Prostate gland (tissue), 2 donors: ENCODE measurements at regions not wholly inside any gene's neighbourhood (a gene's known extent, or its start where the extent isn't known, plus 50 kb on each side); places are given as distances from the start of the nearest gene placed in this dataset.

Experiments used
- POLR2AphosphoS5 ChIP-seq: sonication (generic); formaldehyde crosslinking; IDR thresholded peaks from one replicate; pipeline ENCODE4 v1.6.1; 2017; ENCODE audit warnings: antibody characterized with exemption
- TF ChIP-seq, protein P1 (sequence below), 4 experiments: fragments of 200-600 bp in 2 of 4; fragments of 450-650 bp in 2 of 4; sonication (generic) in 2 of 4; IDR thresholded peaks; 1 replicate in 3 of 4; 2 replicates in 1 of 4; pipeline ENCODE4 v1.5.1; 2016 to 2019; ENCODE audit warnings: antibody characterized with exemption in 4 of 4, mild to moderate bottlenecking in 2 of 4, moderate library complexity in 2 of 4

- TF ChIP-seq, protein P1, sequence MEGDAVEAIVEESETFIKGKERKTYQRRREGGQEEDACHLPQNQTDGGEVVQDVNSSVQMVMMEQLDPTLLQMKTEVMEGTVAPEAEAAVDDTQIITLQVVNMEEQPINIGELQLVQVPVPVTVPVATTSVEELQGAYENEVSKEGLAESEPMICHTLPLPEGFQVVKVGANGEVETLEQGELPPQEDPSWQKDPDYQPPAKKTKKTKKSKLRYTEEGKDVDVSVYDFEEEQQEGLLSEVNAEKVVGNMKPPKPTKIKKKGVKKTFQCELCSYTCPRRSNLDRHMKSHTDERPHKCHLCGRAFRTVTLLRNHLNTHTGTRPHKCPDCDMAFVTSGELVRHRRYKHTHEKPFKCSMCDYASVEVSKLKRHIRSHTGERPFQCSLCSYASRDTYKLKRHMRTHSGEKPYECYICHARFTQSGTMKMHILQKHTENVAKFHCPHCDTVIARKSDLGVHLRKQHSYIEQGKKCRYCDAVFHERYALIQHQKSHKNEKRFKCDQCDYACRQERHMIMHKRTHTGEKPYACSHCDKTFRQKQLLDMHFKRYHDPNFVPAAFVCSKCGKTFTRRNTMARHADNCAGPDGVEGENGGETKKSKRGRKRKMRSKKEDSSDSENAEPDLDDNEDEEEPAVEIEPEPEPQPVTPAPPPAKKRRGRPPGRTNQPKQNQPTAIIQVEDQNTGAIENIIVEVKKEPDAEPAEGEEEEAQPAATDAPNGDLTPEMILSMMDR (IDR thresholded peaks at IDR 0.05), result no peak
- TF ChIP-seq POLR2AphosphoS5, result no peak
Measured at GRCh38 chr5:74131250-74131649, 505.3 kb downstream of the ARHGEF28 start.
